HL-60 (cell line): ENCODE measurements at regions not wholly inside any gene's neighbourhood (a gene's known extent, or its start where the extent isn't known, plus 50 kb on each side); places are given as distances from the start of the nearest gene placed in this dataset.

Experiments
- DNase-seq, 2 experiments: peaks; one replicate each; pipeline ENCODE4 v3.0.0-alpha.2; 2010 to 2020; ENCODE audit warnings: low read depth in 1 of 2, low spot score in 1 of 2
- H3K27ac ChIP-seq: fragments of 250-450 bp; sonication (Bioruptor Pico); replicated peaks from 2 replicates; pipeline ENCODE4 v1.5.1; 2020; ENCODE audit warnings: mild to moderate bottlenecking, moderate library complexity
- H3K27me3 ChIP-seq: fragments of 250-450 bp; sonication (Bioruptor Pico); 2 replicates; pipeline ENCODE4 v1.5.1; 2021; ENCODE audit warnings: mild to moderate bottlenecking, moderate library complexity; ENCODE audit not compliant: insufficient read depth, poor library complexity, severe bottlenecking
- H3K4me3 ChIP-seq: replicated peaks from 2 replicates; pipeline ENCODE4 v1.5.1; 2011; ENCODE audit warnings: mild to moderate bottlenecking, control low read depth, low read length; ENCODE audit not compliant: insufficient read depth
- CTCF ChIP-seq: IDR thresholded peaks from one replicate; pipeline ENCODE4 v1.5.1; 2011; ENCODE audit warnings: low read length, control low read depth, inconsistent platforms; ENCODE audit not compliant: insufficient read depth
- GABPA ChIP-seq: IDR thresholded peaks from 2 replicates; pipeline ENCODE4 v1.6.1; 2012; ENCODE audit warnings: low read depth
- POLR2AphosphoS5 ChIP-seq: IDR thresholded peaks from 2 replicates; pipeline ENCODE4 v1.6.1; 2012; ENCODE audit warnings: low read depth
- REST ChIP-seq: IDR thresholded peaks from 2 replicates; pipeline ENCODE4 v1.6.1; 2012; ENCODE audit warnings: low read depth; ENCODE audit not compliant: insufficient replicate concordance
- SPI1 ChIP-seq: IDR thresholded peaks from 2 replicates; pipeline ENCODE4 v1.6.1; 2012; ENCODE audit warnings: low read depth, mild to moderate bottlenecking, borderline replicate concordance

GRCh38 chr4:121213940-121214339 is 49.8 kb upstream of the TNIP3 start:
- DNase-seq, result no peak
- no peak overlapping the region for H3K27ac ChIP-seq

More at GRCh38 chr4:121213940-121214339, 49.8 kb upstream of the TNIP3 start:
- TF ChIP-seq SPI1, result no peak
- TF ChIP-seq GABPA, result no peak
- TF ChIP-seq POLR2AphosphoS5, result no peak
- TF ChIP-seq CTCF, result no peak
- TF ChIP-seq REST, result no peak
- no peak overlapping the region for H3K4me3 ChIP-seq
- no peaks in the 10 kb centered on the region for H3K27me3 ChIP-seq
